GM18505 (cell line): ENCODE measurements at regions not wholly inside any gene's neighbourhood (a gene's known extent, or its start where the extent isn't known, plus 50 kb on each side); places are given as distances from the start of the nearest gene placed in this dataset.

ENCODE experiments used
- ATAC-seq: cut with Tn5 transposase; IDR thresholded peaks from one replicate; pipeline ENCODE4 v1.9.1; 2021; ENCODE audit not compliant: unreplicated experiment
- POLR2A ChIP-seq: IDR thresholded peaks from 4 replicates; pipeline ENCODE4 v1.6.1; 2011; ENCODE audit warnings: borderline replicate concordance; ENCODE audit not compliant: insufficient read depth, insufficient read length; ENCODE audit errors: extremely low read depth

- no peak for ATAC-seq
- TF ChIP-seq POLR2A, result no peak
Measured at GRCh38 chr11:57085611-57086010, 96.1 kb upstream of the LRRC55 start.

DNA sequence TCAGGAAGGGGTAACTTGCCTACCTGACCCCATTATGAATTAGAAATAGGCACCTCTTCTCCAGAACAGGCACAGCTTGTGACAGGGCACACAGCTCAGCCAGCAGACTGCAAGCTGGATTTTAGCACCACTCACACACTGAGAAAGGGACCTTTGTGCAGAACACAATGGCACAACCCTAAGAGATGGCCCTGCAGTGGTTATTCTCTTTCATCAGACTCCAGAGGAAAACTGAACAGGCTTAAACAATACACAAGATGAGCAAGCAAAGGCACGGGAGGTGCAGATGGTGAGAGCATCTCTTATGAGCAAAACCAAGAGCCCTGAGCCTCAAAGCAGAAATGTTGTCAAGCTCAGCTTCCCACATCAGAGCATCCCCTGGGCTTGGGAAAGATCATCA is 93.8 kb upstream of the LRRC55 start:
- TF ChIP-seq POLR2A, result no peak
- ATAC-seq, result no peak

- ATAC-seq, result no peak
- no peak for TF ChIP-seq POLR2A
Measured at GRCh38 chr11:57092028-57092698, 89.6 kb upstream of the LRRC55 start.

DNA sequence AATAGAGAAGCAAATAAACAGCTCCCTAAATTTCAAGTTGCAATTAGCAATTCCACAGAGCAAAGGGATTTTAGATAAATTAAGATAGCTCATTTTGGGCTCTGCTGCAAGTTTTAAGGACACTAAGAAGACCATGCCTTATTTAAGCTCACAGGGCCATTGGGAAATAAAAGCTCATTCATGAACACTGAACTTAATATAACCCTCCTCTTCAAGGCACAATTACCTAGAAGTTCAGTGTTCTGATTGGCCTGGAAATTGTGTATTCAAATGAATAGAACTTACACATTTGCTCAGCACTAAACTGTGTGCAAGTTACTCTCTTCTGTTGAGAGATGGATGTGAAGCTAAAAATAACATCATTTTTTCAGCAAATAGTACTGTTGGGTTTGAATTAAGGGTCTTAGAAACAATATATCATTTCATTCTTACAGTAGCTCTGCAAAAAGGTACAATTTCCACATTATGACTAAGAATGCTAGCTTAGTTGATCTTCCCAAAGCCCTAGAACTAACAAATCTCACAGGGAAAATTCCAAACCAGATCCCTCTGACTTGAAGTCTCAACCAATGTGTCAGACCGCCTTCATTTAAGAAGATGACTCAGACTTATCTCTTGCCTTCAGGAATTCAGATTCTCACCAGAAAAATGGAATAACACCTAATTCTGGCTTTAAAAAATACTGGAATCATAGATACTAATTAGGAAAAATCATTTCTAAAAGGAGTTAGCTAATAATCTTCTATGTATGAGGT is 87.4 kb upstream of the LRRC55 start:
- no peak for ATAC-seq
- no peak for TF ChIP-seq POLR2A

DNA sequence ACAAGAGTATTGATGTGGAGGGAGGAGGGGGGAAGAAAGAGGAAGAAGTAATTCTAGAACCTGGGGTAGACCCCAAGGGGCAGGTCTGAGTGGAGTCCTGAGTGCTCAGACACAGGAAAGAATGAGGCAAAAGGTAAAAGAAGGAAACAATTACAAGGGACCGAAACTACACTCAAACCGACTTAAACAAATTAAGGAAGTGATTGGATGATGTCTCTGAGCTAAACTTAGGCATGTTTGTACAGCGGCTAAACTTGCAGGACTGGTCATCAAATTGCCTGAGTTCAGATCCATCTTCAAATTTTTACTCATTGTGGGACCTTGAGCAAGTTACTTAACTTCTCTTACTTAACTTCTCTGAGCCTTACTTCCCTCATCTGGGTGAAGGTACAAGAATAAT is 86.3 kb upstream of the LRRC55 start:
- no peak for TF ChIP-seq POLR2A
- ATAC-seq, result no peak

DNA sequence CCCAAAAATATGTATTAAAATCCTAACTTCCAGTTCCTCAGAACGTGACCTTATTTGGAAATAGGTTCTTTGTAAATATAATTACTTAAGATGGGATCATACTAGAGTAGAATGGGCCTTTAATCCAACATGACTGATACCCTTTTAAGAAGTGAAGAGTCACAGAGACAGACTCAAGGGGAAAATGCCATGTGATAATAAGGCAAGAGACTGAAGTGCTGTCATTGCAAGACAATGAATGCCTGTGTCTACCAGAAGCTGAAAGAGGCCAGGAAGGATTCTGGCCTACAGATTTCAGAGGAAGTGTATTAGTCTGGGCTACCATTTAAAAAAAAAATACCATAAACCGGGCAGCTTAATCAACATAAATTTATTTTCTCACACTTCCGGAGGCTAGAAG is 85.9 kb upstream of the LRRC55 start:
- TF ChIP-seq POLR2A, result no peak
- no peak for ATAC-seq

DNA sequence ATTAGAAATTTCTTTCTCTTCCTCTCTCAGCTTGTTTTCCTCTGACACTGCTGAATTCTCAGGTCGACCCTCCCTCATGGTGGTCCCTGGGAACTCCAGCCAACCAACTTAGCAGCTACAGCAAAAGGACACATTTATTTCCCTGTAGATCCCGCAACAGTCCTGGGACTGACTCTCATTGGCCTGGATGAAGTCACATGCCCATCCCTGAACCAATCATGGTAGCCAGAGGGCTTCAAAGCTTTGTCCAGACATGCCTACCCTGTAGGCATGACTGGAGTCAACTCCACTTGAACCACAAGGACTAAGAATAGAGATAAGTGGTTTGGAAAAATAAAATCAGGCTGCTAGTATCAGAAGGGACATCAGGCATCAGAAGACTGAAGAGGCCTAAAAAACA is 84.6 kb upstream of the LRRC55 start:
- TF ChIP-seq POLR2A, result no peak
- no peak for ATAC-seq

- ATAC-seq, result no peak
- TF ChIP-seq POLR2A, result no peak
Measured at GRCh38 chr11:57098191-57098590, 83.6 kb upstream of the LRRC55 start.

- no peak for TF ChIP-seq POLR2A
- ATAC-seq, result no peak
Measured at GRCh38 chr11:57100638-57101331, 81.0 kb upstream of the LRRC55 start.

- no peak for ATAC-seq
- no peak for TF ChIP-seq POLR2A
Measured at GRCh38 chr11:57103899-57104605, 77.7 kb upstream of the LRRC55 start.

- no peak for TF ChIP-seq POLR2A
- no peak for ATAC-seq
Measured at GRCh38 chr11:57109331-57109730, 72.4 kb upstream of the LRRC55 start.

- no peak for ATAC-seq
- TF ChIP-seq POLR2A, result no peak
Measured at GRCh38 chr11:57111619-57112018, 70.1 kb upstream of the LRRC55 start.

GRCh38 chr11:57116654-57117053 is 65.1 kb upstream of the LRRC55 start:
- peak; percentile 73 for ATAC-seq
- TF ChIP-seq POLR2A, result no peak

- no peak for TF ChIP-seq POLR2A
- no peak for ATAC-seq
Measured at GRCh38 chr11:57120192-57120965, 61.4 kb upstream of the LRRC55 start.

DNA sequence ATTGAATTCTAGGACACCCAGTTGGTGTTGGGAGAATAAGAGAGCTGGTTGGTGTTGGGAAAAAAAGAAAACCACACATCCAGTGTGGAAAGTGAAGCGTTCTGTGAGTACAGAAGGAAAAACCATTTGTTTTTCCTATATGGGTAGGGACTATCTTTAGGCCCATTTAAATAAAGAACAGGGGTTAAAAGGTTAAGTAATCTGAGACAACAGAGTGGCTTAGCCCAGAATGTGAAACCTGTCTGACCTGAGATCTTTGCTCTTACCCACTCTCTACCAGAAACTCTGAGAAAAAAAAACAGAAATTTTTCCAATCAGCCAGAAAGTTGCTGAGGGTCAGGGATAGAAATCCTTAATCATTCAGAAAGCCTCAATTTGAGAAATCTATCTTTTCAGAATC is 59.8 kb upstream of the LRRC55 start:
- no peak for ATAC-seq
- no peak for TF ChIP-seq POLR2A
